ENCODE measurements at regions not wholly inside any gene's neighbourhood (a gene's known extent, or its start where the extent isn't known, plus 50 kb on each side); places are given as distances from the start of the nearest gene placed in this dataset.

DNA sequence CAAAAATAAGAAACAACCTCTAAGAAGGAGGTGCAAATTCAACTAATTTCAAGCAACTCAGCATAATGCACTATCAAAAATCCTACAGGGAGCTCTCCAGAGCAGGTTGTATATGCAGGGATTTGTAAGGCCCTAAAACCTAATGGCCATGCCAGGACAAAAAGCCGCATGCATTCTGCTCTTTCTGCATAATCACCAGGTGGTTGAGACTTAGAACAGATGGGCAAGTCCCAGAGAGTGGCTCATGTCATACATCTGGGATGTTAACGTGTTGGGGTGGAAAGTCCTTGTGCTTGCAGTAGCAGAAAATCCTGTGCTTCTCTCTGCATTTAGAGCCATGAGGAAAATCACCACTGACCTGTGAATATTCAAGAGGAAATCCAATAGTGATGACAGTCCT, 1002.9 kb downstream of the AGBL1 start:
- Histone ChIP-seq H3K9me3 (ENCODE audit: insufficient read depth, low read length) (no peaks in the 10 kb centered on the region), H4K20me1 (ENCODE audit: insufficient read depth, low read length) (no peaks in the 10 kb centered on the region), H3K4me1 (ENCODE audit: low read length) (no peaks in the 10 kb centered on the region), H3K27ac (ENCODE audit: low read length) (no peak overlapping the region), H2AFZ (ENCODE audit: low read depth, low read length) (no peak overlapping the region), H3K27me3 (ENCODE audit: low read depth, low read length) (no peaks in the 10 kb centered on the region), H3K9ac (ENCODE audit: low read length) (no peak overlapping the region), H3K79me2 (ENCODE audit: low read length) (no peaks in the 10 kb centered on the region), H3K4me3 (ENCODE audit: low read length) (no peak overlapping the region), H3K4me2 (ENCODE audit: low read length) (no peak overlapping the region), H3K36me3 (replicated peaks; ENCODE audit: low read depth, low read length) (no peaks in the 10 kb centered on the region)
- TF ChIP-seq EZH2phosphoT487 (IDR thresholded peaks at IDR 0.05; ENCODE audit: low read depth): no peak
- TF ChIP-seq, protein P1, sequence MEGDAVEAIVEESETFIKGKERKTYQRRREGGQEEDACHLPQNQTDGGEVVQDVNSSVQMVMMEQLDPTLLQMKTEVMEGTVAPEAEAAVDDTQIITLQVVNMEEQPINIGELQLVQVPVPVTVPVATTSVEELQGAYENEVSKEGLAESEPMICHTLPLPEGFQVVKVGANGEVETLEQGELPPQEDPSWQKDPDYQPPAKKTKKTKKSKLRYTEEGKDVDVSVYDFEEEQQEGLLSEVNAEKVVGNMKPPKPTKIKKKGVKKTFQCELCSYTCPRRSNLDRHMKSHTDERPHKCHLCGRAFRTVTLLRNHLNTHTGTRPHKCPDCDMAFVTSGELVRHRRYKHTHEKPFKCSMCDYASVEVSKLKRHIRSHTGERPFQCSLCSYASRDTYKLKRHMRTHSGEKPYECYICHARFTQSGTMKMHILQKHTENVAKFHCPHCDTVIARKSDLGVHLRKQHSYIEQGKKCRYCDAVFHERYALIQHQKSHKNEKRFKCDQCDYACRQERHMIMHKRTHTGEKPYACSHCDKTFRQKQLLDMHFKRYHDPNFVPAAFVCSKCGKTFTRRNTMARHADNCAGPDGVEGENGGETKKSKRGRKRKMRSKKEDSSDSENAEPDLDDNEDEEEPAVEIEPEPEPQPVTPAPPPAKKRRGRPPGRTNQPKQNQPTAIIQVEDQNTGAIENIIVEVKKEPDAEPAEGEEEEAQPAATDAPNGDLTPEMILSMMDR (IDR thresholded peaks at IDR 0.05; ENCODE audit: low read depth, low read length): no peak

DNA sequence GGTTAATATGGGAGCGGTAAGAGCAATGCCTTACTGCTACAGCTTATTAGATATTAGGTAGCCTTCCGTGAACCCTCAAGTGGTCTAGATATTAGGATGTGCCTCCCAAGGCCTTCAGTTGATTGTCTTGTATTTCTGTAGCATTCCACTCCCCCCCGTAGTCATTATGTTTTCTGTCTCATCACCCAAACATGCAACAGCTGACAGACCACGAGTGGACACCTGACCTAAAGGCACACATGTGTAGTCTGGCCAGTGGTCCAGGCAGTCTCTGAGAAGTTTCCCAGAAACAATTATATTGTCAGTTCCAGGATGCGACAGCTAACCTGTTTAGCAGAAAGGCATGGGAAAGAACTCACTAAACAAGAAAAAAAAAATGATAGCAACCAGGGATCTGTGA, 1000.9 kb downstream of the AGBL1 start:
- Histone ChIP-seq H3K4me2 (ENCODE audit: low read length) (no peak overlapping the region), H4K20me1 (ENCODE audit: insufficient read depth, low read length) (no peaks in the 10 kb centered on the region), H3K27ac (ENCODE audit: low read length) (no peak overlapping the region), H3K4me3 (ENCODE audit: low read length) (no peak overlapping the region), H3K79me2 (ENCODE audit: low read length) (no peaks in the 10 kb centered on the region), H2AFZ (ENCODE audit: low read depth, low read length) (no peak overlapping the region), H3K36me3 (replicated peaks; ENCODE audit: low read depth, low read length) (no peaks in the 10 kb centered on the region), H3K4me1 (ENCODE audit: low read length) (no peaks in the 10 kb centered on the region), H3K9me3 (ENCODE audit: insufficient read depth, low read length) (no peaks in the 10 kb centered on the region), H3K9ac (ENCODE audit: low read length) (no peak overlapping the region), H3K27me3 (ENCODE audit: low read depth, low read length) (no peaks in the 10 kb centered on the region)
- no peak for TF ChIP-seq EZH2phosphoT487 (IDR thresholded peaks at IDR 0.05; ENCODE audit: low read depth)
- TF ChIP-seq, protein P1 (IDR thresholded peaks at IDR 0.05; ENCODE audit: low read depth, low read length): no peak
